K562 (cell line): ENCODE measurements at regions not wholly inside any gene's neighbourhood (a gene's known extent, or its start where the extent isn't known, plus 50 kb on each side); places are given as distances from the start of the nearest gene placed in this dataset.

Experiments
- ATAC-seq: fragments of 200-7000 bp; cut with Tn5 transposase; 3 replicates; pipeline ENCODE4 v1.9.1; 2020; ENCODE audit warnings: moderate library complexity
- BruUV-seq: library from RNA; stranded (reverse); fragments of 400-500 nt; replicated peaks from 2 replicates; lab custom pipeline; 2021; lab: Mats Ljungman, UMichigan
- CTCF ChIA-PET: fragments of 300-600 bp; formaldehyde crosslinking; extraction: SDS; loops from one replicate; lab custom pipeline; 2021; ENCODE audit warnings: low intra/inter-chr PET ratio; lab: Yijun Ruan, JAX
- POLR2A ChIA-PET: fragments of 300-600, 350-650 bp; sonication (Branson Sonifier 250); formaldehyde crosslinking; extraction: SDS; loops from one replicate; lab custom pipeline; 2021; ENCODE audit warnings: antibody characterized with exemption, inconsistent platforms; lab: Yijun Ruan, JAX
- DNase-seq, 4 experiments: peaks; one replicate each; pipeline versions ENCODE4 v3.0.0 to v3.0.0-alpha.2; 2011 to 2018; ENCODE audit warnings: low spot score in 3 of 4, mixed read lengths in 3 of 4; ENCODE audit errors: extremely low read depth in 1 of 4
- FAIRE-seq: peaks from 2 replicates; lab custom pipeline; 2011; peaks lifted over from hg19 to GRCh38; lab: Jason Lieb, UNC
- H2AFZ ChIP-seq: 2 replicates; pipeline ENCODE4 v1.6.0; 2011; ENCODE audit warnings: low read depth, low read length, control low read depth, inconsistent platforms
- H3K27ac ChIP-seq: fragments of 200-600 bp; 3 replicates; pipeline ENCODE4 v1.8.0; 2011; ENCODE audit warnings: low read depth, mild to moderate bottlenecking, control low read depth, inconsistent platforms, low read length, moderate library complexity, mixed read lengths; ENCODE audit errors: extremely low read depth
- H3K27me3 ChIP-seq, 2 experiments: fragments of 300-600 bp in 1 of 2; 2 replicates in 1 of 2; 3 replicates in 1 of 2; pipeline versions ENCODE4 v1.6.0 to v1.8.0; 2011; ENCODE audit warnings: inconsistent platforms in 2 of 2, low read length in 2 of 2, mild to moderate bottlenecking in 1 of 2, mixed read lengths in 1 of 2, moderate library complexity in 1 of 2; ENCODE audit not compliant: control insufficient read depth in 2 of 2, insufficient read depth in 2 of 2
- H3K36me3 ChIP-seq: fragments of 300-600 bp; 3 replicates; pipeline ENCODE4 v1.8.0; 2011; ENCODE audit warnings: mild to moderate bottlenecking, low read length, inconsistent platforms; ENCODE audit not compliant: control insufficient read depth, insufficient read depth
- H3K4me1 ChIP-seq, 2 experiments: fragments of 200-600 bp in 1 of 2; replicated peaks in 1 of 2; 2 replicates in 1 of 2; 3 replicates in 1 of 2; pipeline versions ENCODE4 v1.5.1 to v1.8.0; 2011; ENCODE audit warnings: inconsistent platforms in 2 of 2, low read length in 2 of 2, mild to moderate bottlenecking in 1 of 2, mixed read lengths in 1 of 2, moderate library complexity in 1 of 2; ENCODE audit not compliant: control insufficient read depth in 2 of 2, insufficient read depth in 2 of 2
- H3K4me2 ChIP-seq: 2 replicates; pipeline ENCODE4 v1.6.1; 2011; ENCODE audit warnings: low read length, control low read depth, inconsistent platforms, mixed read lengths; ENCODE audit not compliant: insufficient read depth
- H3K4me3 ChIP-seq: fragments of 200-600 bp; sonication (generic), shearing (Covaris generic); 2 replicates; pipeline ENCODE4 v1.5.1; 2016; ENCODE audit warnings: control low read depth, inconsistent platforms
- H3K79me2 ChIP-seq: fragments of 200-600 bp; 3 replicates; pipeline ENCODE4 v1.8.0; 2011; ENCODE audit warnings: low read length, inconsistent platforms; ENCODE audit not compliant: control insufficient read depth, insufficient read depth
- H3K9ac ChIP-seq, 2 experiments: 2 replicates each; pipeline versions ENCODE4 v1.6.0 to v1.6.1; 2011; ENCODE audit warnings: low read depth in 2 of 2, low read length in 2 of 2, control low read depth in 1 of 2, inconsistent platforms in 1 of 2, mild to moderate bottlenecking in 1 of 2, mixed read lengths in 1 of 2; ENCODE audit not compliant: insufficient read depth in 1 of 2
- H3K9me1 ChIP-seq: one replicate; pipeline ENCODE4 v1.6.0; 2011; ENCODE audit warnings: inconsistent platforms, mild to moderate bottlenecking, low read length, moderate library complexity; ENCODE audit not compliant: control insufficient read depth, insufficient read depth
- H3K9me3 ChIP-seq: replicated peaks from 2 replicates; pipeline ENCODE4 v1.5.1; 2011; ENCODE audit warnings: low read depth, low read length, inconsistent platforms; ENCODE audit not compliant: control insufficient read depth, insufficient read depth
- H4K20me1 ChIP-seq: replicated peaks from 2 replicates; pipeline ENCODE4 v1.6.1; 2011; ENCODE audit warnings: low read length, inconsistent platforms, mixed read lengths; ENCODE audit not compliant: control insufficient read depth, insufficient read depth
- ARID1B ChIP-seq: fragments of 450-650 bp; IDR thresholded peaks from 2 replicates; pipeline ENCODE4 v1.6.1; 2016; ENCODE audit warnings: antibody characterized with exemption, mild to moderate bottlenecking, inconsistent platforms
- ATF3 ChIP-seq, 2 experiments: fragments of 450-650 bp in 1 of 2; sonication (generic) in 1 of 2; formaldehyde crosslinking in 1 of 2; IDR thresholded peaks in 1 of 2; conservative IDR thresholded peaks in 1 of 2; 2 replicates each; pipeline versions ENCODE4 v1.6.1 to v1.8.1; 2016 to 2023; ENCODE audit warnings: mild to moderate bottlenecking in 2 of 2, moderate library complexity in 2 of 2, inconsistent platforms in 1 of 2, missing genetic modification reagents in 1 of 2
- HDAC8 ChIP-seq: fragments of 450-650 bp; IDR thresholded peaks from 2 replicates; pipeline ENCODE4 v1.6.1; 2016; ENCODE audit warnings: mild to moderate bottlenecking, missing genetic modification characterization, moderate library complexity, missing compliant biosample characterization
- HMG20A ChIP-seq: fragments of 450-650 bp; formaldehyde crosslinking; conservative IDR thresholded peaks from 2 replicates; pipeline ENCODE4 v1.4.0; 2020; ENCODE audit warnings: mild to moderate bottlenecking, mixed read lengths
- NCOA4 ChIP-seq: fragments of 450-650 bp; IDR thresholded peaks from 2 replicates; pipeline ENCODE4 v1.6.1; 2018; ENCODE audit warnings: mild to moderate bottlenecking; ENCODE audit not compliant: partially characterized antibody
- NFIX ChIP-seq: fragments of 250-450 bp; sonication (Bioruptor Pico); IDR thresholded peaks from 2 replicates; pipeline ENCODE4 v1.4.0; 2020; ENCODE audit warnings: low read depth, mild to moderate bottlenecking, moderate library complexity
- RBM22 ChIP-seq: fragments of 200-400 bp; formaldehyde crosslinking; IDR thresholded peaks from 2 replicates; pipeline ENCODE4 v1.6.1; 2018; ENCODE audit warnings: low read length, low read depth; ENCODE audit not compliant: poor library complexity, severe bottlenecking
- RNF219 ChIP-seq: fragments of 250-450 bp; sonication (Bioruptor Pico); IDR thresholded peaks from 2 replicates; pipeline ENCODE4 v1.5.0; 2022; ENCODE audit warnings: mild to moderate bottlenecking
- ZEB2 ChIP-seq: fragments of 450-650 bp; IDR thresholded peaks from 2 replicates; pipeline ENCODE4 v1.6.1; 2016
- WGBS: fragments of 100-300 bp; shearing (Covaris generic); methylation state at CpG from one replicate; pipeline ENCODE4 v1.1.6; 2016; ENCODE audit warnings: low coverage, mixed read lengths; ENCODE audit not compliant: insufficient coverage; ENCODE audit errors: missing lambda C conversion rate; 5-methylcytosine and 5-hydroxymethylcytosine counted together
- in situ Hi-C: fragments of 300-500 bp; cut with MboI; formaldehyde crosslinking; loops from 4 replicates; pipeline ENCODE4 v1.15.0; 2018; ENCODE audit warnings: inconsistent platforms, mixed read lengths
- intact Hi-C: fragments of 100-400 bp; cut with micrococcal nuclease; formaldehyde crosslinking; loops from 2 replicates; pipeline ENCODE4 v1.14.2; 2022
- TF ChIP-seq, protein P1 (sequence below): sonication (generic); formaldehyde crosslinking; IDR thresholded peaks from 2 replicates; pipeline ENCODE4 v1.8.0; 2023; ENCODE audit warnings: mild to moderate bottlenecking, missing genetic modification reagents

GRCh38 chr2:39499336-39499735, 62.3 kb upstream of the MAP4K3 start:
- ChIA-PET POLR2A (no interaction called here), CTCF (no interaction called here)
- in situ Hi-C loops: no loop called here
- Histone ChIP-seq H3K4me1 (peaks cover 3 to 14% of the 10 kb centered on the region in 2 experiments; a peak in 4 of 5 replicates), H2AFZ (no peak overlapping the region), H3K36me3 (no peaks in the 10 kb centered on the region), H3K79me2 (no peaks in the 10 kb centered on the region), H3K4me2 (no peak overlapping the region), H3K9me3 (no peaks in the 10 kb centered on the region; the same call in 1 of the 2 replicates), H3K27me3 (no peaks in the 10 kb centered on the region), H3K9me1 (no peaks in the 10 kb centered on the region), H3K4me3 (no peak overlapping the region), H4K20me1 (no peaks in the 10 kb centered on the region), H3K9ac (no peak overlapping the region), H3K27ac (no peak overlapping the region)
- TF ChIP-seq HDAC8 (tag) (no peak), NCOA4 (no peak), ATF3 (IDR thresholded peaks at IDR 0.05) (no peak), ATF3 (CRISPR knock-in tag; conservative IDR thresholded peaks at IDR 0.05) (no peak), ZEB2 (no peak), ARID1B (no peak), RNF219 (no peak), RBM22 (no peak), HMG20A (no peak), NFIX (CRISPR knock-in tag) (no peak)
- TF ChIP-seq, protein P1, sequence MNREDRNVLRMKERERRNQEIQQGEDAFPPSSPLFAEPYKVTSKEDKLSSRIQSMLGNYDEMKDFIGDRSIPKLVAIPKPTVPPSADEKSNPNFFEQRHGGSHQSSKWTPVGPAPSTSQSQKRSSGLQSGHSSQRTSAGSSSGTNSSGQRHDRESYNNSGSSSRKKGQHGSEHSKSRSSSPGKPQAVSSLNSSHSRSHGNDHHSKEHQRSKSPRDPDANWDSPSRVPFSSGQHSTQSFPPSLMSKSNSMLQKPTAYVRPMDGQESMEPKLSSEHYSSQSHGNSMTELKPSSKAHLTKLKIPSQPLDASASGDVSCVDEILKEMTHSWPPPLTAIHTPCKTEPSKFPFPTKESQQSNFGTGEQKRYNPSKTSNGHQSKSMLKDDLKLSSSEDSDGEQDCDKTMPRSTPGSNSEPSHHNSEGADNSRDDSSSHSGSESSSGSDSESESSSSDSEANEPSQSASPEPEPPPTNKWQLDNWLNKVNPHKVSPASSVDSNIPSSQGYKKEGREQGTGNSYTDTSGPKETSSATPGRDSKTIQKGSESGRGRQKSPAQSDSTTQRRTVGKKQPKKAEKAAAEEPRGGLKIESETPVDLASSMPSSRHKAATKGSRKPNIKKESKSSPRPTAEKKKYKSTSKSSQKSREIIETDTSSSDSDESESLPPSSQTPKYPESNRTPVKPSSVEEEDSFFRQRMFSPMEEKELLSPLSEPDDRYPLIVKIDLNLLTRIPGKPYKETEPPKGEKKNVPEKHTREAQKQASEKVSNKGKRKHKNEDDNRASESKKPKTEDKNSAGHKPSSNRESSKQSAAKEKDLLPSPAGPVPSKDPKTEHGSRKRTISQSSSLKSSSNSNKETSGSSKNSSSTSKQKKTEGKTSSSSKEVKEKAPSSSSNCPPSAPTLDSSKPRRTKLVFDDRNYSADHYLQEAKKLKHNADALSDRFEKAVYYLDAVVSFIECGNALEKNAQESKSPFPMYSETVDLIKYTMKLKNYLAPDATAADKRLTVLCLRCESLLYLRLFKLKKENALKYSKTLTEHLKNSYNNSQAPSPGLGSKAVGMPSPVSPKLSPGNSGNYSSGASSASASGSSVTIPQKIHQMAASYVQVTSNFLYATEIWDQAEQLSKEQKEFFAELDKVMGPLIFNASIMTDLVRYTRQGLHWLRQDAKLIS (CRISPR knock-in tag): no peak
- WGBS: 81% methylated on average over 2 of the region's 2 CpGs
- FAIRE-seq (peak; percentile 35), ATAC-seq (no peak), DNase-seq (no peak)
- BruUV-seq: no TSS peak
- intact Hi-C loops: no loop called here
